Left ventricle myocardium superior (tissue), 1 donor: ENCODE measurements at regions not wholly inside any gene's neighbourhood (a gene's known extent, or its start where the extent isn't known, plus 50 kb on each side); places are given as distances from the start of the nearest gene placed in this dataset.
"Not testable (repeated sequence)": the region's sequence is repeated elsewhere in the genome, so short reads cannot be mapped to it uniquely, and the experiment has no call there.

Experiments used
- ATAC-seq: fragments of 200-7000 bp; cut with Tn5 transposase; one replicate; pipeline ENCODE4 v1.9.1; 2020; ENCODE audit warnings: mild to moderate bottlenecking, moderate library complexity
- DNase-seq: peaks from one replicate; pipeline ENCODE4 v3.0.0-alpha.2; 2020
- intact Hi-C: fragments of 100-400 bp; cut with micrococcal nuclease; formaldehyde crosslinking; loops from one replicate; pipeline ENCODE4 v1.11.0; 2022
- donor health status: DM: no; HTN: yes; CAD: no; lungs with severe emphysema.

GRCh38 chr16:32085438-32086141 lies 167.5 kb upstream of the TP53TG3D start:
- ATAC-seq, intact Hi-C loops: not testable (repeated sequence)
- peak; percentile 20 for DNase-seq

DNA sequence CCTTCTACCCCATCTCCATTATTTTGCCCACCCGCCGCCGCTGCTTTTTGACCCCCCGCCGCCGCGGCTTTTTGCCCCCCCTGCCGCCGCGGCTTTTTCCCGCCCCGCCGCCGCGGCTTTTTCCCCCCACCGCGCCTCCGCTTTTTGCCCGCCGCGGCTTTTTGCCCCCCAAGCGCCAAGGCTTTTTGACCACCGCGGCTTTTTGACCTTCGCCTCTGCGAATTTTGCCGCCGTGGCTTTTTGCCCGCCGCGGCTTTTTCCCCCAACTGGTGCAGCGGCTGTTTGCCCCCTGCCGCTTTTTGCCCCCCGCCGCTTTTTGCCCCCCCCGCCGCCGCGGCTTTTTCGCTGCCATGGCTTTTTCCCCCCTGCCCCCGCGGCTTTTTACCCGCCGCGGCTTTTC lies 137.5 kb upstream of the TP53TG3D start:
- intact Hi-C loops, ATAC-seq: not testable (repeated sequence)
- DNase-seq, result peak; percentile 17

GRCh38 chr16:32116080-32116479 lies 137.0 kb upstream of the TP53TG3D start:
- ATAC-seq (no peak), DNase-seq (peak; percentile 23)
- intact Hi-C loops, result no loop called here

DNA sequence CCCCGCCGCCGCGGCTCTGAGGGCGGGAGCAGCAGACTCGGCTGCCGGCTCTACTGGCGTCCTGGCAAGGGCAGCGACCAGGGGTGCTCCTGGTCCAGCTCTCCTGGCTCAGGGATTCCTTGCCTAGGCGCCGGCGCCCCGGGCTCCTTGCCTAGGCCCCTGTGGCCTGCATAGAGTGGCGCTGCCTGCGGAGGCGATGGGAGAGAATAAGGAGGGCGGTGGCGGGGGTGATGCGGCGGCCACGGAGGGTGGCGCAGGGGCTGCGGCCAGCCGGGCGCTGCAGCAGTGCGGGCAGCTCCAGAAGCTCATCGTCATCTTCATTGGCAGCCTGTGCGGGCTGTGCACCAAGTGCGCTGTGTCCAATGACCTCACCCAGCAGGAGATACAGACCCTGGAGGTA lies 136.6 kb upstream of the TP53TG3D start:
- peak; percentile 25 for DNase-seq
- intact Hi-C loops, result not testable (repeated sequence)

GRCh38 chr16:32120372-32120771 lies 132.7 kb upstream of the TP53TG3D start:
- ATAC-seq, intact Hi-C loops, DNase-seq: not testable (repeated sequence)

More for the DNA sequence above, 136.6 kb upstream of the TP53TG3D start:
- not testable (repeated sequence) for ATAC-seq

- DNase-seq, ATAC-seq, intact Hi-C loops: not testable (repeated sequence)
Observed at GRCh38 chr16:32120779-32121178, 132.3 kb upstream of the TP53TG3D start.

- intact Hi-C loops, ATAC-seq, DNase-seq: not testable (repeated sequence)
Observed at GRCh38 chr16:32121273-32121900, 131.7 kb upstream of the TP53TG3D start.

- ATAC-seq, intact Hi-C loops, DNase-seq: not testable (repeated sequence)
Observed at GRCh38 chr16:32152434-32152833, 100.7 kb upstream of the TP53TG3D start.

DNA sequence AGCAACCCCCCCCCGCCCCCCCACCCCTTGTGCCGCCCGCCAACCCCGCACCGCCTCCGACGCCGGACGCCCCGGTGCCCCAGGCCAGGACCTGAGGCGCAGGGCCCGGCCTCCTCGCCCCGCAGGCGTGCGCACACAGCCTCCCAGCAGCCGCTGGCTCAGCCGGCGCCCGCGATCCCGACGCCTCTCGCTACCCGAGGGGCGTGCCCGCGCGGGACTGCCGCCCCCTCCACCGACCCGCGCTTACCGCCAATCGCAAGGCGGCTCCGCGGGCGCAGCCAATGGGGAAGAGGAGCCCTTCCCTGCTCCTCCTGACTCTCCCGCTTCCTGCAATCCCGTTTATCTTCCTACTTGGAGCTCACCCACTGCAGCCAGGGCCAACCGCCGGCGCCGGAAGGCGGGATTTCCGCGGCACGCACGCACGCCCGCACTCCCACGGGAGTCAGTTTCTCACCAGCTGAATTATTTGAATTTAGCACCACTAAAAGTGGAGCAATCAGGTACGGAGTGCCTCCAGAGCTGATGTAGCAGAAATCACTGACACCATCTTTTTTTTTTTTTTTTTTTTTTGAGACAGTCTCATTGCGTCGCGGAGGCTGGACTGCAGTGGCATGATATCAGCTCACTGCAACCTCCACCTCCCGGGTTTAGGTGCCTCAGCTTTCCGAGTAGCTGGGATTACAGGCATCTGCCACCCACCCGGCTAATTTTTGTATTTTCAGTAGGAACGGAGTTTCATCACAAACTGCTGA lies 65.0 kb upstream of the TP53TG3D start:
- DNase-seq, intact Hi-C loops: not testable (repeated sequence)
- ATAC-seq, result peak; percentile 100

DNA sequence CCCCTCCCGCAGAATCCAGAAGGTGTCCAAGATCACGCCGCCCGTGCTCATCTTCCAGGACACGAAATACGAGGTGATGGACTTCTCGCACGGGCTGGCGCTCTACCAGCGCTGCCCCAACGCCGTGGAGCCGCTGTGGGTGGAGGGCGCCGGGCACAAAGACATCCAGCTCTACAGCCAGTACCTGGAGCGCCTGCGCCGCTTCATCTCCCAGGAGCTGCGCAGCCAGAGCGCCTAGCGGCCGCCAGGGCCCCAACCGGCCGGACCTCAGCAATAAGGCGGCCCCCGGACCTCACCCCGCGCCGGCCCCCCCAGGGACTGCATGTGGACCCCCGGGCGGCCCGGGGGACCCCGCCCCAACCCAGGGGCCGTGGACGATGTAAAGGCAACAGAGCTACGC lies 50.5 kb upstream of the TP53TG3D start:
- DNase-seq, ATAC-seq, intact Hi-C loops: not testable (repeated sequence)
